IMR-90 (cell line): ENCODE measurements at regions not wholly inside any gene's neighbourhood (a gene's known extent, or its start where the extent isn't known, plus 50 kb on each side); places are given as distances from the start of the nearest gene placed in this dataset.

Experiments used
- BHLHE40 ChIP-seq: fragments of 150-350 bp; IDR thresholded peaks from 2 replicates; pipeline ENCODE4 v1.6.1; 2016; ENCODE audit warnings: mild to moderate bottlenecking, low read depth, low read length
- CEBPB ChIP-seq: IDR thresholded peaks from 2 replicates; pipeline ENCODE4 v1.6.1; 2012; ENCODE audit warnings: low read depth, low read length, improper control_type of control experiment
- ELK1 ChIP-seq: fragments of 150-350 bp; IDR thresholded peaks from 2 replicates; pipeline ENCODE4 v1.6.1; 2016; ENCODE audit warnings: low read depth, mild to moderate bottlenecking, low read length, moderate library complexity, borderline replicate concordance
- FOS ChIP-seq: fragments of 150-350 bp; IDR thresholded peaks from 2 replicates; pipeline ENCODE4 v1.6.1; 2016; ENCODE audit warnings: low read depth, low read length
- POLR2A ChIP-seq: IDR thresholded peaks from 2 replicates; pipeline ENCODE4 v1.6.1; 2012; ENCODE audit warnings: mild to moderate bottlenecking, low read depth, low read length
- RAD21 ChIP-seq: IDR thresholded peaks from 2 replicates; pipeline ENCODE4 v1.6.1; 2012; ENCODE audit warnings: low read length, improper control_type of control experiment
- TF ChIP-seq, protein P1 (sequence below): conservative IDR thresholded peaks from 2 replicates; pipeline ENCODE4 v1.5.1; 2012; ENCODE audit warnings: mild to moderate bottlenecking, low read depth, low read length, improper control_type of control experiment

GRCh38 chr10:113335592-113335991 lies 217.3 kb upstream of the HABP2 start:
- TF ChIP-seq, protein P1, sequence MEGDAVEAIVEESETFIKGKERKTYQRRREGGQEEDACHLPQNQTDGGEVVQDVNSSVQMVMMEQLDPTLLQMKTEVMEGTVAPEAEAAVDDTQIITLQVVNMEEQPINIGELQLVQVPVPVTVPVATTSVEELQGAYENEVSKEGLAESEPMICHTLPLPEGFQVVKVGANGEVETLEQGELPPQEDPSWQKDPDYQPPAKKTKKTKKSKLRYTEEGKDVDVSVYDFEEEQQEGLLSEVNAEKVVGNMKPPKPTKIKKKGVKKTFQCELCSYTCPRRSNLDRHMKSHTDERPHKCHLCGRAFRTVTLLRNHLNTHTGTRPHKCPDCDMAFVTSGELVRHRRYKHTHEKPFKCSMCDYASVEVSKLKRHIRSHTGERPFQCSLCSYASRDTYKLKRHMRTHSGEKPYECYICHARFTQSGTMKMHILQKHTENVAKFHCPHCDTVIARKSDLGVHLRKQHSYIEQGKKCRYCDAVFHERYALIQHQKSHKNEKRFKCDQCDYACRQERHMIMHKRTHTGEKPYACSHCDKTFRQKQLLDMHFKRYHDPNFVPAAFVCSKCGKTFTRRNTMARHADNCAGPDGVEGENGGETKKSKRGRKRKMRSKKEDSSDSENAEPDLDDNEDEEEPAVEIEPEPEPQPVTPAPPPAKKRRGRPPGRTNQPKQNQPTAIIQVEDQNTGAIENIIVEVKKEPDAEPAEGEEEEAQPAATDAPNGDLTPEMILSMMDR, result no peak
- no peak for TF ChIP-seq RAD21
- TF ChIP-seq BHLHE40, result no peak
- no peak for TF ChIP-seq POLR2A
- no peak for TF ChIP-seq CEBPB
- TF ChIP-seq FOS, result no peak
- no peak for TF ChIP-seq ELK1
